Lower leg skin (tissue), 4 donors: ENCODE measurements at regions not wholly inside any gene's neighbourhood (a gene's known extent, or its start where the extent isn't known, plus 50 kb on each side); places are given as distances from the start of the nearest gene placed in this dataset.
A peak's percentile ranks its signal among the peaks of the same experiment; 100 is the strongest.

Source experiments
- DNase-seq, 2 donors: peaks; one replicate each; pipeline ENCODE4 v3.0.0-alpha.2; 2019; ENCODE audit warnings: low spot score in 2 of 2
- H3K4me3 ChIP-seq: fragments of 200-600 bp; sonication (generic); 2 replicates; pipeline ENCODE4 v1.5.1; 2017; ENCODE audit warnings: mild to moderate bottlenecking, low read depth; ENCODE audit not compliant: poor library complexity, severe bottlenecking
- CTCF ChIP-seq, 3 donors: fragments of 450-650 bp; IDR thresholded peaks; one replicate each; pipeline ENCODE4 v1.5.1; 2016; ENCODE audit warnings: antibody characterized with exemption in 3 of 3, mild to moderate bottlenecking in 3 of 3, moderate library complexity in 2 of 3
- POLR2A ChIP-seq, 2 donors: fragments of 450-650 bp; IDR thresholded peaks; one replicate each; pipeline ENCODE4 v1.6.1; 2016 to 2017; ENCODE audit warnings: antibody characterized with exemption in 2 of 2, mild to moderate bottlenecking in 1 of 2, moderate library complexity in 1 of 2
- WGBS, 2 donors: methylation state at CpG; one replicate each; pipeline ENCODE4 v1.1.5; 2018; 5-methylcytosine and 5-hydroxymethylcytosine counted together
- intact Hi-C: fragments of 100-400 bp; cut with DNase I; formaldehyde crosslinking; loops from one replicate; pipeline ENCODE4 v1.15.0; 2023; ENCODE audit warnings: low total_unique reads

DNA sequence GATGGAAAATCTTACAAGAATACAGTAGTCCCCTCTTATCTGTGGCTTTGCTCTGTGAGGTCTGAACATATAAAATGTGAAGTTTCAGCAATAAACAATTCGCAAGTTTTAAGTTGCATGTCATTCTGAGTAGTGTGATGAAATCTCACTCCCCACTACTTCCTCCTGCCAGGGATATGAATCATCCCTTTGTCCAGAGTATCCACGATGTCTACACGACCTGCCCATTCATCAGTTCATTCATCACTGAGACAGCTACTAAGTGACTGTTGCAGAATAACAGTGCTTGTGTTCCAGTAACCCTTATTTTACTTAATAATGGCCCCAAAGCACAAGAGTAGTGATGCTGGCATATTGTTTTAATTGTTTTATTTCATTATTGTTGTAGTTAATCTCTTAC, 489.2 kb upstream of the UBE2E2 start:
- WGBS, 2 donors = 13 to 18% methylated on average over 3 of the region's 3 CpGs

DNA sequence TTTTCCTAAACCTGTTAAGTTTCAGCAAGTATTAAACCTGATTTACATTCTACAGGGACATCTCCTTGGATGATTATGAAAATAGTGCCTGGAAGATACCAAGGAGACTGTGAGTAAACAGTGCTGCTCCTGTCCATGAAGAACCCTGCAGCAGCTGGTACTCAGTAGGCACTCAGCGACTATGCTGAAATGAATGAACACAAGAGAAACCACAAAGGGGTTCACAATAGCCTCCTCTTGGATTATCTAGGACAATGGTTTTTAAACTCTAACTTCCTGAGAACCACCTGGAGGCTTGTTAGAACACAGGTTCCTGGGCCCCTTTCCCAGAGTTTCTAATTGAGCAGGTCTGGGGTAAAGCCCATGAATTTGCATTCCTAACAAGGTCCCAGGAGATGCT, 488.4 kb upstream of the UBE2E2 start:
- intact Hi-C loops = no loop called here
- H3K4me3 ChIP-seq = no peak overlapping the region
- DNase-seq = no peak
- no peak for TF ChIP-seq POLR2A (IDR thresholded peaks at IDR 0.05)
- 73 to 90% methylated on average over 1 of the region's 1 CpG for WGBS, 2 donors

More for the DNA sequence above, 489.2 kb upstream of the UBE2E2 start:
- intact Hi-C loops = no loop called here
- H3K4me3 ChIP-seq = no peak overlapping the region
- DNase-seq = peak in 1 of 2 donors; percentile 14
- TF ChIP-seq CTCF (IDR thresholded peaks at IDR 0.05) (no peak), POLR2A (IDR thresholded peaks at IDR 0.05) (no peak)

DNA sequence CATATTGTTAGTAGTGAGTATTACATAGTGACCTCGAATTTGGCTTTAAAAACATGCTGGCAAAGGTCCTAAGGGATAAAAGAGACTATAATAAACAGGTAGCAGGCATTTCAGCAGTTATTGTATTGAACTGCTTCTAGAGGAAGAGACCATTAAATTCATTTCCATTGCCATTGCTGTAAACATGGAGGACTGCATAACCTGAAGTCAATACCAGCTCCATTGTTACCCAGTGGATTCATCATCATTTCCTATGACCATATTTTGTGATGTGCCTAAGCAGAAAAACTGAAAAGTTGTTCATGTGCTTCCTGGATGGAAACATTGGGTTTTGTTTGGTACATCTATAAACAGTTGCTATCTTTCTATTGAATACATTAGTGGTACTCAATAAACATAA, 482.5 kb upstream of the UBE2E2 start:
- intact Hi-C loops = no loop called here
- DNase-seq = no peak
- no peak overlapping the region for H3K4me3 ChIP-seq
- no peak for TF ChIP-seq CTCF (IDR thresholded peaks at IDR 0.05)
- no peak for TF ChIP-seq POLR2A (IDR thresholded peaks at IDR 0.05)
- WGBS, 2 donors = 30% methylated on average over 1 of the region's 1 CpG

- no peak overlapping the region for H3K4me3 ChIP-seq
- no peak for TF ChIP-seq CTCF (IDR thresholded peaks at IDR 0.05)
- no peak for TF ChIP-seq POLR2A (IDR thresholded peaks at IDR 0.05)
- intact Hi-C loops = no loop called here
- DNase-seq = no peak
Observed at GRCh38 chr3:22724420-22724819, 478.7 kb upstream of the UBE2E2 start.

- WGBS, 2 donors = 29 to 77% methylated on average over 1 of the region's 1 CpG
- no peak for DNase-seq
- H3K4me3 ChIP-seq = no peak overlapping the region
- intact Hi-C loops = loop anchor here (5.0 kb wide), 1 partner anchor 739 kb away; no protein-coding TSS in a partner anchor
- TF ChIP-seq CTCF (IDR thresholded peaks at IDR 0.05) (no peak), POLR2A (IDR thresholded peaks at IDR 0.05) (no peak)
Observed at GRCh38 chr3:22728406-22728805, 474.7 kb upstream of the UBE2E2 start.

DNA sequence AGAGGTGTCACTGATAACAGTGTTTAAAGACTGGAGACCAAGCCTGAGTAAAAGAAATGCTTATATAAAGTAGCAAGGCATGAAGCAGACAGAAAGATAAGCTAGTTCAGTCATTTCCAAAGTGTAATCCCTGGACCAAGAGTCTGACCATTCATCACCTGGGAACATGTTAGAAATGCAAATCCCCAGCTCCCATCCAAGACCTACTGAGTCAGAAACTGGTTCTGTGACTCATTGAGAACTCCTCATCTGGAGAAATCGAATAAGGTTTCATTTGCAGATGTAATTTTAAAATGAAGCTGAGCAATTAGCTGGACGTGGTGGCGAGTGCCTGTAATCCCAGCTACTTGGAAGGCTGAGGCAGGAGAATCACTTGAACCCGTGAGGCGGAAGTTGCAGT, 473.9 kb upstream of the UBE2E2 start:
- no peak overlapping the region for H3K4me3 ChIP-seq
- TF ChIP-seq POLR2A (IDR thresholded peaks at IDR 0.05) (no peak), CTCF (IDR thresholded peaks at IDR 0.05) (no peak)
- no peak for DNase-seq
- intact Hi-C loops = loop anchor here (5.0 kb wide), 1 partner anchor 738 kb away; no protein-coding TSS in a partner anchor
- WGBS, 2 donors = 74 to 84% methylated on average over 5 of the region's 5 CpGs
